Heart right ventricle (tissue), 16 donors: ENCODE measurements at regions not wholly inside any gene's neighbourhood (a gene's known extent, or its start where the extent isn't known, plus 50 kb on each side); places are given as distances from the start of the nearest gene placed in this dataset.

Source experiments
- ATAC-seq, 8 donors: fragments of 200-7000 bp; cut with Tn5 transposase; one replicate each; pipeline ENCODE4 v1.9.1; 2020; ENCODE audit warnings: mild to moderate bottlenecking in 8 of 8, moderate library complexity in 8 of 8, moderate number of reproducible peaks in 1 of 8
- DNase-seq, 2 donors: peaks; one replicate each; pipeline ENCODE4 v3.0.0-alpha.2; 2020
- H3K27ac ChIP-seq, 10 donors: fragments of 200-600 bp; sonication (generic) in 2 of 10; one replicate each; pipeline versions ENCODE4 v1.5.0 to v1.8.0; 2020 to 2022; ENCODE audit warnings: mild to moderate bottlenecking in 3 of 10
- H3K27me3 ChIP-seq, 7 donors: fragments of 200-600 bp; one replicate each; pipeline ENCODE4 v1.8.0; 2021 to 2022; ENCODE audit warnings: mild to moderate bottlenecking in 2 of 7
- H3K36me3 ChIP-seq, 9 donors: fragments of 200-600 bp; sonication (generic) in 1 of 9; one replicate each; pipeline versions ENCODE4 v1.5.0 to v1.8.0; 2020 to 2022; ENCODE audit warnings: mild to moderate bottlenecking in 2 of 9
- H3K4me1 ChIP-seq, 9 donors: fragments of 200-600 bp; sonication (generic) in 1 of 9; one replicate each; pipeline versions ENCODE4 v1.5.0 to v1.8.0; 2020 to 2022; ENCODE audit warnings: mild to moderate bottlenecking in 4 of 9
- H3K4me3 ChIP-seq, 10 donors: fragments of 200-600 bp; sonication (generic) in 2 of 10; one replicate each; pipeline versions ENCODE4 v1.5.0 to v1.8.0; 2020 to 2022; ENCODE audit warnings: mild to moderate bottlenecking in 7 of 10, moderate library complexity in 2 of 10
- H3K9me3 ChIP-seq, 11 donors: fragments of 200-600 bp in 10 of 11; sonication (generic) in 2 of 11; one replicate each; pipeline versions ENCODE4 v1.5.0 to v1.8.0; 2013 to 2022; ENCODE audit warnings: mild to moderate bottlenecking in 2 of 11, control low read depth in 1 of 11, moderate library complexity in 1 of 11
- WGBS, 2 donors: extraction: QIAGEN DNeasy Blood & Tissue Kit; methylation state at CpG; one replicate each; pipeline ENCODE4 v1.1.7; 2013; ENCODE audit warnings: inconsistent platforms in 1 of 2; 5-methylcytosine and 5-hydroxymethylcytosine counted together
- intact Hi-C, 10 donors: fragments of 100-400 bp; cut with DNase I; formaldehyde crosslinking; loops; one replicate each; pipeline versions ENCODE4 v1.11.1 to v1.14.2; 2022
- TF ChIP-seq, protein P1 (sequence below), 9 donors: fragments of 200-600 bp; sonication (generic) in 2 of 9; IDR thresholded peaks; one replicate each; pipeline versions ENCODE4 v1.5.0 to v1.8.0; 2021 to 2022; ENCODE audit warnings: antibody characterized with exemption in 9 of 9, mild to moderate bottlenecking in 5 of 9, moderate library complexity in 1 of 9
- donor health status: Arrhythmogenic right ventricular cardiomyopathy.
- donor health status: ischemic (EF 13 %, LVEDD 7.1; RV severe dilation, severe dysfunction).
- donor health status: healthy with polysubstance abuse.
- donor health status: DM: no; HTN: yes; CAD: no.
- donor health status: DM: no; HTN: no; CAD: no.
- donor health status: ischemic (EF 25% LVEDD 6.9; RV normal size, moderate dysfunction).
- donor health status: ischemic (EF 25% LVEDD 5.7; RV mildly dilated, moderate dysfunction).
- donor health status: healthy.
- donor health status: DM: yes; HTN: yes; CAD: no.
- donor health status: Ischemic cardiomyopathy.
- donor health status: ischemic (EF 35%, LVEDD 5.7; RV mildly dilated, moderate dysfunction).
- donor health status: nonischemic (EF 11% LVEDD 7.7; RV severe dilation, severe dysfunction).
- donor health status: DM: yes; HTN: yes; CAD: no.
- donor health status: PGD.
- donor health status: ischemic (EF 29% LVEDD 5.4; RV normal size, mild dysfunction).
- donor health status: nonischemic (EF 23%, LVEDD 6.1; RV moderate dilation, normal function).

DNA sequence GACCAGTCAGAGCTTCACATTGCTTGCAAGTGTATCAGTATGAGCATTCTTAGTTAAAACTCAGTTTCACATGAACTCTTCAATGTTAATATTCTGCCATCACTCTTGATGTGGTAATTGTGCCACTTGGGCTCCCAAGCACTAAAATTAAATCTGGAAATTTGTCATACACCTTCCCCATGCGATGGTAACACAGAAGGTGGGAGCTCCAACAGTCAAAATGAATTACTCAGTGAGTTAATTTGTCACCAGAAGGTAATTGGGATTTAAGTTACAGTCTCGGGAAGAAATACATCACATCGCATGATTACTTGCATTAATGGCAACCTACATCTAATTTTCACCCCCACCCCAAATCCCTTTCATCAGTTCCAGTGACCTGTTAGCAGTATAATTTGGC, 376.5 kb upstream of the DAB1 start:
- DNase-seq (no peak), ATAC-seq (no peak)
- WGBS, 2 donors = 89 to 92% methylated on average over 3 of the region's 3 CpGs
- no peak overlapping the region for H3K27ac ChIP-seq
- H3K9me3 ChIP-seq = peaks cover 0 to 5% (median 0%) of the 10 kb centered on the region in 11 donors
- H3K27me3 ChIP-seq = peaks cover 0 to 3% (median 0%) of the 10 kb centered on the region in 7 donors
- intact Hi-C loops = no loop called here
- H3K36me3 ChIP-seq = no peaks in the 10 kb centered on the region
- H3K4me3 ChIP-seq = no peak overlapping the region
- TF ChIP-seq, protein P1, sequence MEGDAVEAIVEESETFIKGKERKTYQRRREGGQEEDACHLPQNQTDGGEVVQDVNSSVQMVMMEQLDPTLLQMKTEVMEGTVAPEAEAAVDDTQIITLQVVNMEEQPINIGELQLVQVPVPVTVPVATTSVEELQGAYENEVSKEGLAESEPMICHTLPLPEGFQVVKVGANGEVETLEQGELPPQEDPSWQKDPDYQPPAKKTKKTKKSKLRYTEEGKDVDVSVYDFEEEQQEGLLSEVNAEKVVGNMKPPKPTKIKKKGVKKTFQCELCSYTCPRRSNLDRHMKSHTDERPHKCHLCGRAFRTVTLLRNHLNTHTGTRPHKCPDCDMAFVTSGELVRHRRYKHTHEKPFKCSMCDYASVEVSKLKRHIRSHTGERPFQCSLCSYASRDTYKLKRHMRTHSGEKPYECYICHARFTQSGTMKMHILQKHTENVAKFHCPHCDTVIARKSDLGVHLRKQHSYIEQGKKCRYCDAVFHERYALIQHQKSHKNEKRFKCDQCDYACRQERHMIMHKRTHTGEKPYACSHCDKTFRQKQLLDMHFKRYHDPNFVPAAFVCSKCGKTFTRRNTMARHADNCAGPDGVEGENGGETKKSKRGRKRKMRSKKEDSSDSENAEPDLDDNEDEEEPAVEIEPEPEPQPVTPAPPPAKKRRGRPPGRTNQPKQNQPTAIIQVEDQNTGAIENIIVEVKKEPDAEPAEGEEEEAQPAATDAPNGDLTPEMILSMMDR (IDR thresholded peaks at IDR 0.05) = no peak
- no peaks in the 10 kb centered on the region for H3K4me1 ChIP-seq

DNA sequence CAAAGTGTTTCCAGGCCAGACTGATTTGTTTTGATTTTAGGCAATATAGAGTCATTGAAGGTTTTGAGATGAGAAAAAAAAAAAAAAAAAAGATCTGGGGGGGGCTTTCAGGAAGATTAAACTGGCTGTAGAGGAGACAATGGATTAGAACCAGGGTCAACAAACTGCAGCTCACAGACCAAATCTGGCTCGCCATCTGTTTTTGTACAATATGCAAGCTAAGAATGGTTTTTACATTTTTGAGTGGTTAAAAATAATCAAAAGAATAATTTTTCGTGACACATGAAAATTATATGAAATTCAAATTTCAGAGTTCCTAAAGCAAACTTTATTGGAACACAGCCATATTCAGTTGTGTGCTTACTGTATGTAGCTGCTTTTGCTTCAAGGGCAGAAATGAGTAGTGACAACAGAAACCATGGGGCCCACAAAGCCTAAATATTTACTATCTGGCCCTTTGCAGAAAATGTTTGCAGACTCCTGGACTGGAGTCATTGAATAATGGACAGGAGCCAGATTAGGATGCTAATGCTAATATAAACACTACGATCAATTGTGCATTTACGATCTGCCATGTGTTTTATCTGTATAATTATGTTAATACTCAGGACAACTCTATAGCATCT, 375.7 kb upstream of the DAB1 start:
- Histone ChIP-seq H3K4me1 (no peaks in the 10 kb centered on the region), H3K27me3 (peaks cover 0 to 3% (median 0%) of the 10 kb centered on the region in 7 donors), H3K4me3 (no peak overlapping the region), H3K9me3 (peaks cover 0 to 5% (median 0%) of the 10 kb centered on the region in 11 donors), H3K36me3 (no peaks in the 10 kb centered on the region), H3K27ac (no peak overlapping the region)
- TF ChIP-seq, protein P1 (IDR thresholded peaks at IDR 0.05) = no peak
- WGBS, 2 donors = 65 to 82% methylated on average over 4 of the region's 4 CpGs
- intact Hi-C loops = no loop called here
- no peak for ATAC-seq
- DNase-seq = no peak

DNA sequence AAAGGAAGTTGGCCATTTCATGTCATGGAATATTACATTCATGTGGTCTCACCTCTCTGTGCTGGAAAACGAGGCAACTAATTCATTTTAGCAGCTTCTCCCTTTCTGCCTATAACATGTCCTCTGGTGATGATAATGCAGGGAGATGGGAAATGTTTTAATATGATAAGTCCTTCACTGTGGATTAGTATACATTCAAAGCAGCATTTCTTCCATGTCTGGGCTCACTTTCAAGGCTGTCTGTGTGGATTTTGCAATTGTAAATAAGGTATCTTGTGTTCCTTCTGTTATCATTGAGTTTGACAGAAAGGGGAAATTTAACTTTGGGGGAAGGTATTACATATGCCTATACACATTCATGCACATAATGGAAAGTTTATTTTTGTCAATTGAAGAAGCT, 374.7 kb upstream of the DAB1 start:
- intact Hi-C loops = no loop called here
- DNase-seq = no peak
- no peak overlapping the region for H3K27ac ChIP-seq
- TF ChIP-seq, protein P1 (IDR thresholded peaks at IDR 0.05) = no peak
- peaks cover 0 to 3% (median 0%) of the 10 kb centered on the region in 7 donors for H3K27me3 ChIP-seq
- ATAC-seq = no peak
- no peaks in the 10 kb centered on the region for H3K4me1 ChIP-seq
- no peaks in the 10 kb centered on the region for H3K36me3 ChIP-seq
- WGBS, 2 donors = 53 to 55% methylated on average over 1 of the region's 1 CpG
- H3K9me3 ChIP-seq = peaks cover 0 to 5% (median 0%) of the 10 kb centered on the region in 11 donors
- H3K4me3 ChIP-seq = no peak overlapping the region

DNA sequence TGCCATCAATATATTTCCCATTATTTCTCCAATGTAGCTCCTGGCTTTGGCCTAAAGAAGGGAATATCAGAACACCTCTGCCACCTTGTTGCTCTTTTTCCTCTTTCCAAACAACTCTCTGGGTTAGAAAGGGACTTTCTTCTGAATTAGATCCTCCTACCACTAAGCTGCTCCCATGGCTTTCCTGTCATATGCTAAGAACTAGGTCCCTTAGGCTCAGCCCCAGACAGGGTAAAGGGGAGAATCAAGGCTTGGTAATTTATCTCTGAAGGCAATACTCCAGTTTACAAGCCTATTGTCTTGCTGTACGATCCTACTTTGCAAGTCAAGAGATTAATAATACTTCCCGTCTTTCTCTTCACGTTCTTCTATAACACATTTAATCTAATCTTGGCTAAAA, 373.2 kb upstream of the DAB1 start:
- H3K27ac ChIP-seq = no peak overlapping the region
- H3K9me3 ChIP-seq = peaks cover 0 to 3% (median 0%) of the 10 kb centered on the region in 11 donors
- no peaks in the 10 kb centered on the region for H3K36me3 ChIP-seq
- no peaks in the 10 kb centered on the region for H3K4me1 ChIP-seq
- 41 to 54% methylated on average over 3 of the region's 3 CpGs for WGBS, 2 donors
- DNase-seq (no peak), ATAC-seq (no peak)
- peaks cover 0 to 4% (median 0%) of the 10 kb centered on the region in 7 donors for H3K27me3 ChIP-seq
- H3K4me3 ChIP-seq = no peak overlapping the region
- TF ChIP-seq, protein P1 (IDR thresholded peaks at IDR 0.05) = no peak
- intact Hi-C loops = no loop called here
